PC-3 (cell line): ENCODE measurements at regions not wholly inside any gene's neighbourhood (a gene's known extent, or its start where the extent isn't known, plus 50 kb on each side); places are given as distances from the start of the nearest gene placed in this dataset.

Experiments used
- ATAC-seq: fragments of 200-7000 bp; cut with Tn5 transposase; 2 replicates; pipeline ENCODE4 v1.9.1; 2020; ENCODE audit warnings: mild to moderate bottlenecking, moderate library complexity
- BruUV-seq: library from RNA; stranded (reverse); fragments of 400-500 nt; replicated peaks from 2 replicates; lab custom pipeline; 2021; lab: Mats Ljungman, UMichigan
- CTCF ChIA-PET: fragments of 300-600 bp; sonication (Branson Sonifier 250); formaldehyde crosslinking; loops from one replicate; lab custom pipeline; 2022; ENCODE audit warnings: antibody characterized with exemption; lab: Charles Lee
- POLR2A ChIA-PET: fragments of 300-600 bp; sonication (Branson Sonifier 250); formaldehyde crosslinking; loops from one replicate; lab custom pipeline; 2022; ENCODE audit warnings: antibody characterized with exemption; ENCODE audit not compliant: unreplicated experiment; lab: Charles Lee
- DNase-seq: peaks from one replicate; pipeline ENCODE4 v3.0.0-alpha.2; 2015
- H2AFZ ChIP-seq: fragments of 300-600 bp; sonication (generic); 2 replicates; pipeline ENCODE4 v1.6.0; 2016; ENCODE audit warnings: antibody characterized with exemption, low read length
- H3F3A ChIP-seq: fragments of 300-600 bp; sonication (generic); one replicate; pipeline ENCODE4 v1.6.0; 2017; ENCODE audit warnings: antibody characterized with exemption, low read length, control low read depth, mild to moderate bottlenecking; ENCODE audit not compliant: unreplicated experiment
- H3K27ac ChIP-seq: fragments of 300-600 bp; sonication (generic); 2 replicates; pipeline ENCODE4 v1.5.1; 2016; ENCODE audit warnings: mild to moderate bottlenecking, low read length
- H3K27me3 ChIP-seq: fragments of 300-600 bp; sonication (generic); 2 replicates; pipeline ENCODE4 v1.6.1; 2016; ENCODE audit warnings: low read length, mixed read lengths
- H3K36me3 ChIP-seq: fragments of 300-600 bp; sonication (generic); 2 replicates; pipeline ENCODE4 v1.6.1; 2016; ENCODE audit warnings: low read depth, mixed run types, low read length, mixed read lengths
- H3K4me1 ChIP-seq: fragments of 300-600 bp; sonication (generic); 2 replicates; pipeline ENCODE4 v1.5.1; 2016; ENCODE audit warnings: low read length; ENCODE audit not compliant: insufficient read depth
- H3K4me2 ChIP-seq: fragments of 300-600 bp; sonication (generic); 2 replicates; pipeline ENCODE4 v1.6.0; 2016; ENCODE audit warnings: low read length
- H3K4me3 ChIP-seq: fragments of 300-600 bp; sonication (generic); 2 replicates; pipeline ENCODE4 v1.5.1; 2016; ENCODE audit warnings: mild to moderate bottlenecking, low read length, mixed read lengths
- H3K79me2 ChIP-seq: fragments of 300-600 bp; sonication (generic); 2 replicates; pipeline ENCODE4 v1.6.1; 2017; ENCODE audit warnings: low read length, mixed read lengths
- H3K9ac ChIP-seq: fragments of 300-600 bp; sonication (generic); 2 replicates; pipeline ENCODE4 v1.6.0; 2016; ENCODE audit warnings: mild to moderate bottlenecking, low read length
- H3K9me2 ChIP-seq: fragments of 300-600 bp; sonication (generic); replicated peaks from 2 replicates; pipeline ENCODE4 v1.6.1; 2016; ENCODE audit warnings: mixed run types, low read length, mixed read lengths
- H3K9me3 ChIP-seq: fragments of 300-600 bp; sonication (generic); 2 replicates; pipeline ENCODE4 v1.6.1; 2016; ENCODE audit warnings: low read length, mixed read lengths
- H4K20me1 ChIP-seq: fragments of 300-600 bp; sonication (generic); 2 replicates; pipeline ENCODE4 v1.6.1; 2016; ENCODE audit warnings: low read length, mixed read lengths
- CTCF ChIP-seq: fragments of 300-600 bp; sonication (generic); conservative IDR thresholded peaks from 2 replicates; pipeline ENCODE4 v1.5.1; 2017; ENCODE audit warnings: antibody characterized with exemption, low read depth, mild to moderate bottlenecking, low read length
- EZH2 ChIP-seq: fragments of 300-600 bp; sonication (generic); IDR thresholded peaks from one replicate; pipeline ENCODE4 v1.6.1; 2017; ENCODE audit warnings: antibody characterized with exemption, mild to moderate bottlenecking, low read length; ENCODE audit not compliant: unreplicated experiment
- EZH2phosphoT487 ChIP-seq: fragments of 300-600 bp; sonication (generic); IDR thresholded peaks from 2 replicates; pipeline ENCODE4 v1.6.1; 2018; ENCODE audit warnings: mild to moderate bottlenecking, antibody characterized with exemption, low read length, borderline replicate concordance
- intact Hi-C: fragments of 100-400 bp; cut with micrococcal nuclease; formaldehyde crosslinking; loops from 2 replicates; pipeline ENCODE4 v1.9.0; 2023

- Histone ChIP-seq H4K20me1 (no peaks in the 10 kb centered on the region), H3K9ac (no peak overlapping the region), H3K4me3 (no peak overlapping the region), H2AFZ (no peak overlapping the region), H3K79me2 (no peaks in the 10 kb centered on the region), H3K36me3 (no peaks in the 10 kb centered on the region), H3K4me1 (no peaks in the 10 kb centered on the region), H3K9me3 (no peaks in the 10 kb centered on the region), H3K27me3 (peaks cover 11% of the 10 kb centered on the region; the same call in 1 of the 2 replicates), H3F3A (no peaks in the 10 kb centered on the region), H3K4me2 (no peak overlapping the region), H3K27ac (no peak overlapping the region), H3K9me2 (no peaks in the 10 kb centered on the region)
- TF ChIP-seq EZH2 = no peak
- TF ChIP-seq CTCF = no peak
- TF ChIP-seq EZH2phosphoT487 = no peak
- no TSS peak for BruUV-seq
- ChIA-PET POLR2A (no interaction called here), CTCF (no interaction called here)
- DNase-seq = no peak
- intact Hi-C loops = no loop called here
- ATAC-seq = no peak
Measured at GRCh38 chr6:159506048-159506447, 187.0 kb downstream of the SOD2 start.

- CTCF ChIA-PET = interaction anchor here (0.6 kb wide), 1 partner anchor 11 kb away, joined by 4 read pairs; no protein-coding TSS in a partner anchor
Measured at GRCh38 chr6:159505140-159505922, 187.7 kb downstream of the SOD2 start.

More at GRCh38 chr6:159505140-159505922, 187.7 kb downstream of the SOD2 start:
- H3K79me2 ChIP-seq = no peaks in the 10 kb centered on the region
- no peaks in the 10 kb centered on the region for H4K20me1 ChIP-seq
- H3K27me3 ChIP-seq = peaks cover 11% of the 10 kb centered on the region; the same call in 1 of the 2 replicates
- H2AFZ ChIP-seq = no peak overlapping the region
- no peaks in the 10 kb centered on the region for H3K9me3 ChIP-seq
- no peak overlapping the region for H3K4me2 ChIP-seq
- BruUV-seq = no TSS peak
- no peak overlapping the region for H3K9ac ChIP-seq
- H3K36me3 ChIP-seq = no peaks in the 10 kb centered on the region
- ATAC-seq (no peak), DNase-seq (no peak)
- no peak overlapping the region for H3K27ac ChIP-seq
- no peaks in the 10 kb centered on the region for H3K9me2 ChIP-seq
- intact Hi-C loops = no loop called here
- POLR2A ChIA-PET = no interaction called here
- TF ChIP-seq EZH2phosphoT487 (no peak), CTCF (no peak), EZH2 (no peak)
- no peak overlapping the region for H3K4me3 ChIP-seq
- H3F3A ChIP-seq = no peaks in the 10 kb centered on the region
- H3K4me1 ChIP-seq = no peaks in the 10 kb centered on the region
